ENCODE measurements at regions not wholly inside any gene's neighbourhood (a gene's known extent, or its start where the extent isn't known, plus 50 kb on each side); places are given as distances from the start of the nearest gene placed in this dataset.

DNA sequence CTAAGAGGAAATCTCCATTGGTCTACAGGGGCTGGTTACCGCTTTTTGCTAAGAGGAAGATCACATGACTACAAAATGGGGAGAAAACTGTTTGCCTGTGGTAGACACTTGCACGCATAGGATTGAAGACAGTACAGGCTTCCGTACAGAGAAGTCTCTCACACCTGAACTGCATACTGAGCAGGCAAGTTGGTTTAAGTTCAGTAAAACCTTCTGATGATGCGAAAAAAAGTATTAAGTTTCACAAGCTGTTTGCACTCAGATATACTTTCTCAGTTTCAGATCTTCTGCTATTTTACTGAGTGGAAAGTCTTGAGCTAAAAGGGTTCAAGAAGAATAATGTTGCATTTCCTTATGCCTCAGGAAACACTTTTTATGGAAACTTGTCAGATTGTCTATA is 292.2 kb upstream of the MC4R start:
- no peak for TF ChIP-seq SIN3A (IDR thresholded peaks at IDR 0.05; ENCODE audit: borderline replicate concordance, insufficient read depth, low read depth, low read length)
- TF ChIP-seq, protein P1, sequence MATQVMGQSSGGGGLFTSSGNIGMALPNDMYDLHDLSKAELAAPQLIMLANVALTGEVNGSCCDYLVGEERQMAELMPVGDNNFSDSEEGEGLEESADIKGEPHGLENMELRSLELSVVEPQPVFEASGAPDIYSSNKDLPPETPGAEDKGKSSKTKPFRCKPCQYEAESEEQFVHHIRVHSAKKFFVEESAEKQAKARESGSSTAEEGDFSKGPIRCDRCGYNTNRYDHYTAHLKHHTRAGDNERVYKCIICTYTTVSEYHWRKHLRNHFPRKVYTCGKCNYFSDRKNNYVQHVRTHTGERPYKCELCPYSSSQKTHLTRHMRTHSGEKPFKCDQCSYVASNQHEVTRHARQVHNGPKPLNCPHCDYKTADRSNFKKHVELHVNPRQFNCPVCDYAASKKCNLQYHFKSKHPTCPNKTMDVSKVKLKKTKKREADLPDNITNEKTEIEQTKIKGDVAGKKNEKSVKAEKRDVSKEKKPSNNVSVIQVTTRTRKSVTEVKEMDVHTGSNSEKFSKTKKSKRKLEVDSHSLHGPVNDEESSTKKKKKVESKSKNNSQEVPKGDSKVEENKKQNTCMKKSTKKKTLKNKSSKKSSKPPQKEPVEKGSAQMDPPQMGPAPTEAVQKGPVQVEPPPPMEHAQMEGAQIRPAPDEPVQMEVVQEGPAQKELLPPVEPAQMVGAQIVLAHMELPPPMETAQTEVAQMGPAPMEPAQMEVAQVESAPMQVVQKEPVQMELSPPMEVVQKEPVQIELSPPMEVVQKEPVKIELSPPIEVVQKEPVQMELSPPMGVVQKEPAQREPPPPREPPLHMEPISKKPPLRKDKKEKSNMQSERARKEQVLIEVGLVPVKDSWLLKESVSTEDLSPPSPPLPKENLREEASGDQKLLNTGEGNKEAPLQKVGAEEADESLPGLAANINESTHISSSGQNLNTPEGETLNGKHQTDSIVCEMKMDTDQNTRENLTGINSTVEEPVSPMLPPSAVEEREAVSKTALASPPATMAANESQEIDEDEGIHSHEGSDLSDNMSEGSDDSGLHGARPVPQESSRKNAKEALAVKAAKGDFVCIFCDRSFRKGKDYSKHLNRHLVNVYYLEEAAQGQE (IDR thresholded peaks at IDR 0.05; ENCODE audit: insufficient read depth in 1 of 2, low read depth in 2 of 2, low read length in 1 of 2): no peak
